ENCODE measurements at regions not wholly inside any gene's neighbourhood (a gene's known extent, or its start where the extent isn't known, plus 50 kb on each side); places are given as distances from the start of the nearest gene placed in this dataset.

GRCh38 chr3:170780471-170780870, 89.5 kb downstream of the RPL22L1 start:
- DNase-seq = no peak

- no peak for DNase-seq
Measured at GRCh38 chr3:170778240-170779217, 91.5 kb downstream of the RPL22L1 start.

- no peak for DNase-seq
Measured at GRCh38 chr3:170777564-170777926, 92.5 kb downstream of the RPL22L1 start.

- no peak for DNase-seq
Measured at GRCh38 chr3:170776887-170777563, 93.0 kb downstream of the RPL22L1 start.

- no peak for DNase-seq
Measured at GRCh38 chr3:170773682-170774425, 96.1 kb downstream of the RPL22L1 start.

- no peak for DNase-seq
Measured at GRCh38 chr3:170772175-170772574, 97.8 kb downstream of the RPL22L1 start.

GRCh38 chr3:170768334-170768801, 101.6 kb downstream of the RPL22L1 start:
- no peak for DNase-seq

GRCh38 chr3:170767576-170767941, 102.4 kb downstream of the RPL22L1 start:
- DNase-seq = no peak

- DNase-seq = no peak
Measured at GRCh38 chr3:170766823-170767575, 103.0 kb downstream of the RPL22L1 start.

GRCh38 chr3:170766253-170766652, 103.7 kb downstream of the RPL22L1 start:
- no peak for DNase-seq

GRCh38 chr3:170765419-170766078, 104.4 kb downstream of the RPL22L1 start:
- DNase-seq = no peak

- DNase-seq = no peak
Measured at GRCh38 chr3:170764017-170764416, 106.0 kb downstream of the RPL22L1 start.

GRCh38 chr3:170762064-170762463, 107.9 kb downstream of the RPL22L1 start:
- no peak for DNase-seq

- DNase-seq = no peak
Measured at GRCh38 chr3:170761103-170761502, 108.9 kb downstream of the RPL22L1 start.

- no peak for DNase-seq
Measured at GRCh38 chr3:170760174-170760526, 109.8 kb downstream of the RPL22L1 start.

GRCh38 chr3:170759511-170760173, 110.4 kb downstream of the RPL22L1 start:
- no peak for DNase-seq

GRCh38 chr3:170757038-170757437, 113.0 kb downstream of the RPL22L1 start:
- no peak for DNase-seq

- DNase-seq = no peak
Measured at GRCh38 chr3:170754311-170754693, 115.7 kb downstream of the RPL22L1 start.

GRCh38 chr3:170753421-170754310, 116.3 kb downstream of the RPL22L1 start:
- DNase-seq = no peak

- no peak for DNase-seq
Measured at GRCh38 chr3:170752571-170753155, 117.3 kb downstream of the RPL22L1 start.

All from amniotic stem cell (primary cell).